CD4-positive, alpha-beta T cell treated with Interleukin-6 for 4 hours (primary cell): ENCODE measurements at regions not wholly inside any gene's neighbourhood (a gene's known extent, or its start where the extent isn't known, plus 50 kb on each side); places are given as distances from the start of the nearest gene placed in this dataset.
"Not testable (repeated sequence)": the region's sequence is repeated elsewhere in the genome, so short reads cannot be mapped to it uniquely, and the experiment has no call there.

ENCODE experiments used
- DNase-seq: peaks from one replicate; pipeline ENCODE4 v3.0.0-alpha.2; 2020; ENCODE audit warnings: mixed read lengths

DNA sequence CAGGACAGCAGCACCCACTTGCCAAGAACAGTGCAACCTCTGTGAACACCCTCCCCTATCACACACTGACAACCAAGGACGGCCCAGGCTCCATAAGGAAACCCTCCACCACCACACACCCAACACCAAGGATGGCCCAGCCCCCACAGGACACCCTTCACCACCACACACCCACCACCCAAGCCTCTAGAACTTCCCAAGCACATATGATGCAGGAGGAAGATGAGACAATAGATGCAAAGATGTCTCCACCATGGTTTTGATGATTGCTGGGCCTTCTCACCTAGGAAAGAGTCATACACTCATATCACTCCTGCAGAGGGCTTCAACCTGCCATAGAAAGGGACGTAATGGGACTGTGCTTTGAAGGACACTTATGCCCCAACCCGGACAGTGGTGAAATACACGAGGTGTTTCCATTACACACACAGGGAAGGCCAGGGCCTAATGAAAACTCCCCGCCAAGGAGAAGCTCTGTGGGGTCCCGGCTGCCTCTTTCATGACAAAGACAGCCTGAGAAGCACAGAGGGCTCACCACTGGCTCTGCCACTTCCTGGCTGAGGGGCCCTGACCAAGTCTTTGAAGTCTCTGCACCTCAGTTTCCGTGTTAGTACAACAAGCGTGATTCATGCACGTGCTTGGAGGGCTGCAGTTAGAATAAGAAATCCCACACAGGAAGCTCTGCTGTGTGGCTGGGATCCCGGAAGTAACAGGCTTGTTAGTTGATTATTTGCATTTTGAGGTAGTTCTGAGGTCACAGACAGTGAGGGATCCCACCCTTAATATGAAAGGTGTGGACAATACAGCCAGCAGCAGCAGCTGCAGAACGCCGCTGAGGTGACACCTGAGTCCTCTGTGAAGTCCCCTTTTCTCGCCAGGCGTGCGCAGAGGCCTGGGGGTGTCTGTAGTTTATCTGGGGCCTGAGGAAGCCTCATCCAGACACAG is 61.9 kb upstream of the ATP12A start:
- peak; percentile 67 for DNase-seq

DNA sequence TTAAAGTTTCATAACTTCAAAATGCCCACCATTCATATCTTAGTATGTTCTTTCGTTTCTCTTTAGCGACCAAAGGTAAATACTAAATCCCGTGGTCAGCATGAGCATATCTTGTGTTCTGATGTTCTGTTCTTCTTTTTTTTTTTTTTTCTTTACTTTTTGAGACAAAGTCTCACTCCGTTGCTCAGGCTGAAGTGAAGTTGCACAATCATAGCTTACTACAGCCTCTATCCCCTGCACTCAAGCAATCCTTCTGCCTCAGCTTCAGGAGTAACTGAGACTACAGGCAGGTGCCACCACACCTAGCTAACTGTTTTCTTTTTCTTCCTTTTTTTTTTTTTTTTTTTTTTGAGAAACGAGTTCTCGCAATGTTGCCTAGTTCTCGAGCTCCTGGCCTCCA is 60.9 kb upstream of the ATP12A start:
- DNase-seq, result no peak

DNA sequence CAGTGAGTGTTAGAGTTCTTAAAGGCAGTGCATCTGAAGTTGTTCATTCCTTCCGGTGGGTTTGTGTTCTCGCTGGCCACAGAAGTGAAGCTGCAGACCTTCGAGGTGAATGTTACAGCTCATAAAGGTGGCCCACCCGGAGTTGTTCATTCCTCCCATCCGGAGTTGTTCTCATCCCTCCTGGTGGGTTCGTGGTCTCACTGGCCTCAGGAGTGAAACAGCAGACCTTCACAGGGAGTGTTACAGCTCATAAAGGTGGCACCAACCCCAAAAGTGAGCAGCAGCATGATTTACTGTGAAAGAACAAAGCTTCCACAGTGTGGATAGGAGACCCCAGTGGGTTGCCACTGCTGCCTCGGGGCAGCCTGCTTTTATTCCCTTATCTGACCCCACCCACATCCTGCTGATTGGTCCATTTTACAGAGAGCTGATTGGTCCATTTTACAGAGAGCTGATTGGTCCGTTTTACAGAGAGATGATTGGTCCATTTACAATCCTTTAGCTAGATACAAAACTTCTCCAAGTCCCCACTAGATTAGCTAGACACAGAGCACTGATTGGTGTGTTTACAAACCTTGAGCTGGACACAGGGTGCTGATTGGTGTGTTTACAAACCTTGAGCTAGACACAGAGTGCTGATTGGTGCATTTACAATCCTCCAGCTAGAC is 57.6 kb upstream of the ATP12A start:
- not testable (repeated sequence) for DNase-seq

DNA sequence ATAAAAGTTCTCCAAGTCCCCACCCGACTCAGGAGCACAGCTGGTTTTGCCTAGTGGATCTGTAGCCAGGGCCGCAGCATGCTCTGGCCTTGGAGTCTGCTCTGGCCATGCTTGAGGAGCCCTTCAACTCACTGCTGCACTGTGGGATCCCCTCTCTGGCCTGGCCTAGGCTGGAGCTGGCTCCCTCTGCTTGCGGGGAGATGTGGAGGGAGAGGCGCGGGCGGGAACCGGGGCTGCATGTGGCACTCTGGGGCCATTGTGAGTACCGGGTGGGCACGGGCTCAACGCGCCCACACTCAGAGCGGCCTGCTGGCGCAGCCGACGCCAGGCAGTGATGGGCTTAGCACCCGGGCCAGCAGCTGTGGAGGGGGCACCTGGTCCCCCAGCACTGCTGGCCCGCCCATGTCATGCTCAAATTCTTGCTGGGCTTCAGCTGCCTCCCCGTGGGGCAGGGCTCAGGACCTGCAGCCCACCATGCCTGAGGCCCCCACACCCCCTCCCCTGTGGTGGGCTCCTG is 57.0 kb upstream of the ATP12A start:
- no peak for DNase-seq

DNA sequence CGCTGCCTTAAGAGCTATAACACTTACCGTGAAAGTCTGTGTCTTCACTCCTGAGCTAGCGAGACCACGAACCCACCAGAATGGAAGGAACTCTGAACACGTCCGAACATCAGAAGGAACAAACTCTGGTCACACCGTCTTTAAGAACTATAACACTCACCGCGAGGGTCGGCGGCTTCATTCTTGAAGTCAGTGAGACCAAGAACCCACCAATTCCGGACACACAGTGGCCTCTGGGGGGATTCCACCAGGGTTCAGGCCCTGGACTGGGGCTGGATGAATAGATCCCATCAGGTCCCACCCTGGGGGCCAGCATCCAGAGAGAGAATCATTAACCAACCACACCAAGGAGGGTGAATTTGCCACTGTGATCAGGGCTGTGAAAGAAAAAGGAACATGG is 55.8 kb upstream of the ATP12A start:
- no peak for DNase-seq

DNA sequence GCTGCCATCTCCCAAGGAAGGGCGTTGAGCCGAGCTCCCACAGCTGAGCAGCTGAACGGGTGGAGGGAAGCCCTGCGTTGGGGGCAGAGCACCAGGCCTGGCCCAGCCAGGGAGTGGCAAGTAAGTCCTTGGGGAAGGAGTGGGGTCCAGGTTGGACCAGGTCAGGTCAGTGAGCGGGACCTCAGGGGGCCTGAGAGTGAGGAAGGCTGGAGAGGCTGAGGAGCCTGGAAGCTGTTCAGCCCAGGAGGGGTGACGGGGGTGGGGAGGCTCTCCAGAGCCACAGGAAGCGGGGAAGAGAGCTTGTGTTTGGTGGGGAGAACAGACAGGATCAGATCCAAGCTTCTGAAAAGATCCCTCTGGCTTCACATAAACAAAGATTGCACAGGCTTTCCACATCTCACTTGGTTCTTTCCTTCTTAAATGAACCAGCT is 55.4 kb upstream of the ATP12A start:
- no peak for DNase-seq

DNA sequence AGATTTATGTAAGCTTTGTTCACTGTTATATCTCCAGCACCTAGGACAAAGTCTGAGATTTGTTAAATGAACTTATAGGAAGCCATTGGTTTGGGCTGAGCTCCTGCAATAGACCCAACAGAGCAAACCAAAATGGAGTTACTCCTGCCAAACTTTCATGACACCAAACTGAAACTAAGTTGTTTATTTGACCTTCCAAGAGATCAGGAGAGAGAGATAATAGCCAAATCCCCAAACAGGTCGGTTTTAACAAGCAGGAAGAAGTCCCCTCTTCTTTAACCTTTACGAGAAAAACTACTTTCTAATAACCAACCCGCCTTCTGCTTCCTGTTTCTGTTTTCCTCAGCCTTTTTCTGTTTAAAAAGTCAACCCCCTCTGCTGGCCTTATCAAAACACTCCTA is 54.9 kb upstream of the ATP12A start:
- DNase-seq, result no peak

DNA sequence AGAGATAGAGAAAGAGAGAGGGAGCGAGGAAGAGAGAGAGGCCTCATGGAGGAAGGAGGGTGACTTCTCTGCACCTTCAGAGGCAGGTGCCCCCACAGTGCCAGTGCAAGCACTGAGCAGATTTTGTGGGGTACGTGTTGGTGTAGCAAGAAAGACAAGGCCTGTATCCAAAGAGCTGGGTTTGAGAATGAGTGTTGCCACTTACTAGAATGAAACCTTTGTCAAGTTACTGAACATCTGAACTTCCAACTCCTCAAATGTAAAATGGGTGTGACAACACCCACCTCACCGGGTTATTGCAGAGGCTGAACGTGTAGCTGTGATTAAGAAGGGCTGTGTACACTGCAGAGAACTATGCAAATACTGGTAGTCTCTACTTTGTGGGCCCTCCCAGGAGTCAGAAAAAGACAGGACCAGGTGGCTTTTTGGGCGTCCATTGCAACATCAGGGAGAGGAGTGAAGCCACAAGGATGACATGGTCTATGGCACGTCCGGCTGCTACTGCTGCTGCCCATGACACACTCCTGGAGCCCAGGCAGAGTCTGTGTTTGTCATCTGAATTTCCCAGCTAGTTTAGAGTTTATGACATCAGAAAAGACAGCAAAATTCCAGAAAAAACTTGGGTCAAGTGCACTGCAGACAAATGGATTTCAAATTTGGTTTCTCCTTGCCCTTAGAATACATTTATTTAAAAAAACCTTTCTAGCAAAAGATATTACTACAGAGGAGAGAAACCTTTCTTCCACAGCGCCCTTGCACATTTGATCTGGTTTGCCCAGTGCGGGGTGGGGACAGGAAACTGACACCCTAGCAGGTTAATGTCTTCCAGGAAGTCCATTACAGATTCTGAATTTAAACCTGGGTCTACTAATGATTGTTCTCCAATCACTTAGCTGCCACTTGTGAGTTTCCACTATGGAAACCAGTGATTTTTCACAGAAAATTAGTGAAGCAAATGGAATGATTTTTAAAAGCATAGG is 54.0 kb upstream of the ATP12A start:
- DNase-seq, result peak; percentile 55

DNA sequence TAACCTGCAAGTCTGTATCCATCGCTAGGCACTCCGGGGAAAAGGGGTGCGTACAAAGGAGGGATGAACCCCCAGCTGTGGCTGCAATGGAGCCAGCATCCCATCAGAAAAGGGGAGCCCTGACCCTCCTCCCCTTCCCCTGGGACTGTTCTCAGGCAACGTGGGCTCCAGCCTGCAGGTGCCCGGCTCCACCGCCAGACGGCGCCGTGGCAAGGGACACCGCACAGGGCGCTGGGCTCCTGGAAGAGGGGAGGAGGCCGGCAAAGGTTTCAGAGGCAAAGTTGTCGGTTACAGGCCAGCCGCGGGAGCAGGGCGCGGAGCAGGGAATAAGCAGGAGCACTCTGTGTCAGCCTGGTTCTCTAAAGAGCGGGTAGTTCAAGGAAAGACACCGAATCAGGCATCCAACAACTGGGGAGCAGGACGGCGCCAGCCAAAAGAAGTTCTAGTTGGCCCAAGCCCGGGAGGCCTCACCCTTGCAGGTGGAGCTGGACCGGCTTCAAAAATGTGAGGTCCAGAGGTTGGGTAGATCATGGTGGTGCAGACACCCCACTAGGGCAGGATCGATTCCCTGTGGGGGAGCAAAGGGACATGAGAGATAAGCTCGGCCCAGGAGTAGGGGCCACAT is 53.0 kb upstream of the ATP12A start:
- no peak for DNase-seq

DNA sequence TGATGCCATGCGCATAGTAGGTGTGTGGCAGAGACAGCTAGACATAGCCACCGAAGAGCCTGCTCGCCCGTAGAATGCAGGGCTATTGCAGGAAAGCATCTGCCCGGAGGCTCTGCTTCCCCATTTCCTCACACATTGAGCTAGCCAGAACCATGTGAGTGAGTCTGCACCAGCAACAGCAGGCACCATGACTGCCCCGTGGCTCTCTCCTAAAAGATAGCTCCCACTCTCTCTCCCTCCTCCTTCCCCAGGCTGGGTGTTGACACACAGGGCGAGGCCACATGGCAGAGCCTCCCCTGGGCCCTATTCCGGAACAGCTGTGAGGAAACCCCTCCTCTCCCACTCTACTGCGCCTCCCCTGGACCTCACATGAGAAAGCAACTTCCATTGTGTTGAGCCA is 52.3 kb upstream of the ATP12A start:
- no peak for DNase-seq

DNA sequence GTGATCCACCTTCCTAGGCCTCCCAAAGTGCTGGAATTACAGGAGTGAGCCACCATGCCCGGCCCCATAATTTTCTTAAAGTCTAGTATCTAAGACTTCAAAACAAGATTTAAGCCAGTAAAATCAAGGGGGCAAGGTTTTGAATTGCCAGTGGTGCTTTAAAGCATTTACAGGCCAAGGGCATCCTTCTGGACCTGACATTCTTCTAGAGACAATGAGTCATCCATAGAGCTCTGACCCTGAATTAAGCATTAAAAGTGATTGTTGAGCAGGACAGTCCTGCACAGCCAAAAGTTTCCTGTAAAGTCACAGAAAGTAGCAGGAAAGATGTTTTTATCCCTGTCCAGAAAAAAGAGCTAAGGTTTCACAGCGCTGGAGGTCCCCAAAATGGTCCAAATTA is 50.9 kb upstream of the ATP12A start:
- DNase-seq, result no peak

DNA sequence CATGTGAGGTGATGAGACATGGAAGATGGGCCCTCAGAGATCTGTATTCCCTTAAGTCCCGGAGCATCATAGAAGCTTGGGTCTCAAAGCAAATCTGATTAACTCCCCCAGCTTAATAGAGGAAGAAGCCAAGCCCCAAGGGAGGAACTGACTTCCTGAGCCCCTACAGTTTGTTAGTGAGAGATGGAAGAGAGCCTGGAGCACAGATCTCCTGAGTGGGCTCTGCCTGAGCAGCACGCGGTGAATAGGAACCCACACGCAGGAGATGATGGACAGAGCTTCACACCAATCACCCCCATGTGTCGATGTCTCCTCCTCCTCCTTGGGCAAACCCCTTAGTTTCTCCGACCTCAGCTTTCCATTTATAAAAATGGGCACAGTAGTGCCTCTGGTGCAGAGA is 50.1 kb upstream of the ATP12A start:
- DNase-seq, result no peak
